ENCODE measurements at regions not wholly inside any gene's neighbourhood (a gene's known extent, or its start where the extent isn't known, plus 50 kb on each side); places are given as distances from the start of the nearest gene placed in this dataset.

GRCh38 chr5:92923885-92924284, 657.1 kb downstream of the NR2F1-AS1 start:
- TF ChIP-seq STAT1 (IDR thresholded peaks at IDR 0.05; ENCODE audit: unreplicated experiment): no peak
- TF ChIP-seq EZH2phosphoT487 (IDR thresholded peaks at IDR 0.05; ENCODE audit: unreplicated experiment): no peak
- TF ChIP-seq JUNB (IDR thresholded peaks at IDR 0.05; ENCODE audit: unreplicated experiment): no peak
- TF ChIP-seq EZH2 (IDR thresholded peaks at IDR 0.05; ENCODE audit: low read depth, unreplicated experiment): no peak
- no peak for TF ChIP-seq CREB1 (CRISPR knock-in tag; IDR thresholded peaks at IDR 0.05; ENCODE audit: low read depth)
- TF ChIP-seq, protein P1, sequence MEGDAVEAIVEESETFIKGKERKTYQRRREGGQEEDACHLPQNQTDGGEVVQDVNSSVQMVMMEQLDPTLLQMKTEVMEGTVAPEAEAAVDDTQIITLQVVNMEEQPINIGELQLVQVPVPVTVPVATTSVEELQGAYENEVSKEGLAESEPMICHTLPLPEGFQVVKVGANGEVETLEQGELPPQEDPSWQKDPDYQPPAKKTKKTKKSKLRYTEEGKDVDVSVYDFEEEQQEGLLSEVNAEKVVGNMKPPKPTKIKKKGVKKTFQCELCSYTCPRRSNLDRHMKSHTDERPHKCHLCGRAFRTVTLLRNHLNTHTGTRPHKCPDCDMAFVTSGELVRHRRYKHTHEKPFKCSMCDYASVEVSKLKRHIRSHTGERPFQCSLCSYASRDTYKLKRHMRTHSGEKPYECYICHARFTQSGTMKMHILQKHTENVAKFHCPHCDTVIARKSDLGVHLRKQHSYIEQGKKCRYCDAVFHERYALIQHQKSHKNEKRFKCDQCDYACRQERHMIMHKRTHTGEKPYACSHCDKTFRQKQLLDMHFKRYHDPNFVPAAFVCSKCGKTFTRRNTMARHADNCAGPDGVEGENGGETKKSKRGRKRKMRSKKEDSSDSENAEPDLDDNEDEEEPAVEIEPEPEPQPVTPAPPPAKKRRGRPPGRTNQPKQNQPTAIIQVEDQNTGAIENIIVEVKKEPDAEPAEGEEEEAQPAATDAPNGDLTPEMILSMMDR (conservative IDR thresholded peaks at IDR 0.05; ENCODE audit: low read depth in 2 of 2): no peak
- TF ChIP-seq ETS1 (IDR thresholded peaks at IDR 0.05): no peak
- TF ChIP-seq ZNF331 (CRISPR knock-in tag; IDR thresholded peaks at IDR 0.05; ENCODE audit: low read depth): no peak
- TF ChIP-seq REST (IDR thresholded peaks at IDR 0.05; ENCODE audit: unreplicated experiment): no peak
- no peak for TF ChIP-seq ZNF114 (CRISPR knock-in tag; IDR thresholded peaks at IDR 0.05)
- H3K4me2 ChIP-seq: peak overlapping the region; percentile 0; the same call in 1 of the 2 replicates
- Mint-ChIP-seq H3K9me3 (no peaks in the 10 kb centered on the region), H3K27ac (no peak overlapping the region), H3K4me3 (no peak overlapping the region), H3K27me3 (ENCODE audit: insufficient read depth, low read depth, poor library complexity) (no peaks in the 10 kb centered on the region), H3K36me3 (ENCODE audit: low read depth) (no peaks in the 10 kb centered on the region), H3K4me1 (peaks cover 35% of the 10 kb centered on the region)
- no peak overlapping the region for H3K27ac ChIP-seq (ENCODE audit: low read depth)
- H3K79me2 ChIP-seq (replicated peaks; ENCODE audit: insufficient read depth): no peaks in the 10 kb centered on the region
- peak; percentile 79 for ATAC-seq
- no peak overlapping the region for H3K4me3 ChIP-seq
- H3F3A ChIP-seq (replicated peaks; ENCODE audit: low read depth): no peaks in the 10 kb centered on the region
- peaks cover 18% of the 10 kb centered on the region for H3K4me1 ChIP-seq (ENCODE audit: insufficient read depth)
- no peaks in the 10 kb centered on the region for H3K27me3 ChIP-seq (ENCODE audit: insufficient read depth)
- H4K20me1 ChIP-seq (replicated peaks; ENCODE audit: insufficient read depth): no peaks in the 10 kb centered on the region
- H3K36me3 ChIP-seq (ENCODE audit: insufficient read depth): no peaks in the 10 kb centered on the region
- no peaks in the 10 kb centered on the region for H3K9me2 ChIP-seq (ENCODE audit: insufficient read depth)
- peak; percentile 32 for DNase-seq (ENCODE audit: low spot score)
- H2AFZ ChIP-seq: no peak overlapping the region

Measured in GM23338 (cell line).